HCT116 (cell line): ENCODE measurements at regions not wholly inside any gene's neighbourhood (a gene's known extent, or its start where the extent isn't known, plus 50 kb on each side); places are given as distances from the start of the nearest gene placed in this dataset.

Source experiments
- ATAC-seq: fragments of 200-7000 bp; cut with Tn5 transposase; 2 replicates; pipeline ENCODE4 v1.9.1; 2020; ENCODE audit warnings: mild to moderate bottlenecking, moderate library complexity
- BruUV-seq: library from RNA; stranded (reverse); fragments of 400-500 nt; replicated peaks from 2 replicates; lab custom pipeline; 2021; lab: Mats Ljungman, UMichigan
- CTCF ChIA-PET: fragments of 300-600 bp; sonication (Branson Sonifier 250); formaldehyde crosslinking; loops from one replicate; lab custom pipeline; 2021; ENCODE audit warnings: antibody characterized with exemption; lab: Charles Lee
- POLR2A ChIA-PET: fragments of 300-600, 350-600 bp; sonication (Branson Sonifier 250); formaldehyde crosslinking; loops from one replicate; lab custom pipeline; 2021; ENCODE audit warnings: antibody characterized with exemption; lab: Charles Lee
- RAD21 ChIA-PET, 2 experiments: fragments of 300-600 bp; sonication (Branson Sonifier 250); formaldehyde crosslinking; loops; one replicate each; lab custom pipeline; 2023; ENCODE audit warnings: low total read pairs in 2 of 2; ENCODE audit not compliant: uncharacterized antibody in 2 of 2, unreplicated experiment in 2 of 2, low non-redundant PET in 1 of 2; lab: Charles Lee
- DNase-seq: peaks from one replicate; pipeline ENCODE4 v3.0.0-alpha.2; 2010; ENCODE audit warnings: low read depth, low spot score
- H2AFZ ChIP-seq: fragments of 200-600 bp; shearing (Covaris generic), sonication (generic); 2 replicates; pipeline ENCODE4 v1.6.1; 2017; ENCODE audit warnings: low read depth, mixed run types, mixed read lengths, antibody characterized with exemption, low read length; ENCODE audit not compliant: poor library complexity, severe bottlenecking
- H3K27ac ChIP-seq: 2 replicates; pipeline ENCODE4 v1.5.1; 2012; ENCODE audit warnings: low read depth, low read length
- H3K27me3 ChIP-seq: fragments of 200-600 bp; sonication (generic); 2 replicates; pipeline ENCODE4 v1.6.1; 2016; ENCODE audit warnings: mixed run types, low read length, mixed read lengths; ENCODE audit not compliant: insufficient read depth
- H3K36me3 ChIP-seq, 2 experiments: fragments of 200-500 bp in 1 of 2; fragments of 200-600 bp in 1 of 2; sonication (Bioruptor generic) in 1 of 2; sonication (generic) in 1 of 2; 2 replicates each; pipeline versions ENCODE4 v1.5.1 to v1.6.1; 2014 to 2016; ENCODE audit warnings: low read length in 2 of 2, inconsistent platforms in 1 of 2, mixed read lengths in 1 of 2, mixed run types in 1 of 2; ENCODE audit not compliant: insufficient read depth in 2 of 2, control insufficient read depth in 1 of 2
- H3K4me1 ChIP-seq, 2 experiments: fragments of 200-600 bp in 1 of 2; sonication (generic) in 1 of 2; 2 replicates each; pipeline versions ENCODE4 v1.5.1 to v1.6.1; 2012 to 2017; ENCODE audit warnings: low read length in 2 of 2, inconsistent platforms in 1 of 2, mild to moderate bottlenecking in 1 of 2, mixed read lengths in 1 of 2, mixed run types in 1 of 2, moderate library complexity in 1 of 2; ENCODE audit not compliant: insufficient read depth in 2 of 2, control insufficient read depth in 1 of 2
- H3K4me2 ChIP-seq: fragments of 200-600 bp; sonication (generic); 2 replicates; pipeline ENCODE4 v1.6.1; 2017; ENCODE audit warnings: mixed run types, low read length, mixed read lengths
- H3K4me3 ChIP-seq, 2 experiments: fragments of 200-600 bp in 1 of 2; sonication (generic) in 1 of 2; replicated peaks in 1 of 2; 2 replicates each; pipeline ENCODE4 v1.5.1; 2011 to 2016; ENCODE audit warnings: low read length in 2 of 2, control low read depth in 1 of 2, low read depth in 1 of 2, mild to moderate bottlenecking in 1 of 2, mixed read lengths in 1 of 2, mixed run types in 1 of 2
- H3K79me2 ChIP-seq: fragments of 200-600 bp; sonication (generic); 2 replicates; pipeline ENCODE4 v1.6.1; 2017; ENCODE audit warnings: mild to moderate bottlenecking, mixed run types, low read length, moderate library complexity, mixed read lengths; ENCODE audit not compliant: insufficient read depth
- H3K9ac ChIP-seq: fragments of 200-600 bp; sonication (generic); 2 replicates; pipeline ENCODE4 v1.6.1; 2016; ENCODE audit warnings: low read length, mixed read lengths
- H3K9me2 ChIP-seq: fragments of 200-600 bp; sonication (generic), shearing (Covaris generic); 2 replicates; pipeline ENCODE4 v1.6.1; 2017; ENCODE audit warnings: mixed run types, mild to moderate bottlenecking, moderate library complexity; ENCODE audit not compliant: insufficient read depth
- H3K9me3 ChIP-seq, 2 experiments: fragments of 200-500 bp in 1 of 2; fragments of 200-600 bp in 1 of 2; sonication (Bioruptor generic) in 1 of 2; sonication (generic) in 1 of 2; 2 replicates each; pipeline ENCODE4 v1.6.1; 2014 to 2017; ENCODE audit warnings: low read length in 2 of 2, mixed read lengths in 2 of 2, inconsistent platforms in 1 of 2, low read depth in 1 of 2, mild to moderate bottlenecking in 1 of 2, mixed run types in 1 of 2, moderate library complexity in 1 of 2; ENCODE audit not compliant: control insufficient read depth in 1 of 2, insufficient read depth in 1 of 2
- H4K20me1 ChIP-seq: fragments of 200-600 bp; sonication (generic), shearing (Covaris generic); 2 replicates; pipeline ENCODE4 v1.6.1; 2017; ENCODE audit warnings: mixed run types, mild to moderate bottlenecking, moderate library complexity; ENCODE audit not compliant: insufficient read depth
- CBX3 ChIP-seq: IDR thresholded peaks from 2 replicates; pipeline ENCODE4 v1.6.1; 2012; ENCODE audit warnings: low read depth
- EGR1 ChIP-seq: IDR thresholded peaks from 2 replicates; pipeline ENCODE4 v1.6.1; 2012; ENCODE audit warnings: low read depth
- ELF1 ChIP-seq: IDR thresholded peaks from 2 replicates; pipeline ENCODE4 v1.6.1; 2012; ENCODE audit warnings: low read depth, borderline replicate concordance
- EZH2phosphoT487 ChIP-seq: fragments of 200-600 bp; IDR thresholded peaks from 2 replicates; pipeline ENCODE4 v1.6.1; 2018; ENCODE audit warnings: antibody characterized with exemption, borderline replicate concordance
- JUND ChIP-seq: IDR thresholded peaks from 2 replicates; pipeline ENCODE4 v1.6.1; 2012
- POLR2A ChIP-seq: IDR thresholded peaks from 2 replicates; pipeline ENCODE4 v1.7.0; 2011; ENCODE audit warnings: borderline replicate concordance; ENCODE audit not compliant: insufficient read depth, insufficient read length; ENCODE audit errors: extremely low read depth
- POLR2AphosphoS5 ChIP-seq: IDR thresholded peaks from 2 replicates; pipeline ENCODE4 v1.6.1; 2011; ENCODE audit warnings: mild to moderate bottlenecking, low read depth, low read length, moderate library complexity
- RAD21 ChIP-seq: IDR thresholded peaks from 2 replicates; pipeline ENCODE4 v1.6.1; 2012; ENCODE audit warnings: low read depth, mild to moderate bottlenecking
- SP1 ChIP-seq: IDR thresholded peaks from 2 replicates; pipeline ENCODE4 v1.6.1; 2012; ENCODE audit warnings: low read depth
- SRF ChIP-seq: IDR thresholded peaks from 2 replicates; pipeline ENCODE4 v1.6.1; 2012; ENCODE audit warnings: low read depth
- YY1 ChIP-seq: IDR thresholded peaks from 2 replicates; pipeline ENCODE4 v1.6.1; 2011; ENCODE audit warnings: low read length, low read depth, moderate library complexity, mild to moderate bottlenecking; ENCODE audit not compliant: insufficient replicate concordance; ENCODE audit errors: extremely low read depth
- ZFX ChIP-seq: fragments of 450-650 bp; IDR thresholded peaks from 2 replicates; pipeline ENCODE4 v1.6.1; 2017
- intact Hi-C: fragments of 100-400 bp; cut with micrococcal nuclease; formaldehyde crosslinking; loops from 2 replicates; pipeline ENCODE4 v1.10.0; 2022
- TF ChIP-seq, protein P1 (sequence below): IDR thresholded peaks from 2 replicates; pipeline ENCODE4 v1.6.1; 2012; ENCODE audit warnings: low read depth

GRCh38 chr6:65989676-65990075 is 282.6 kb upstream of the EYS start:
- ChIA-PET POLR2A (no interaction called here), RAD21 (no interaction called here), CTCF (no interaction called here)
- Histone ChIP-seq H3K36me3 (no peaks in the 10 kb centered on the region), H2AFZ (no peak overlapping the region), H3K9me2 (no peaks in the 10 kb centered on the region), H3K27ac (no peak overlapping the region), H3K9me3 (peaks cover 14 to 28% of the 10 kb centered on the region in 2 experiments; a peak in 3 of 4 replicates), H3K4me1 (no peaks in the 10 kb centered on the region), H4K20me1 (no peaks in the 10 kb centered on the region), H3K9ac (no peak overlapping the region), H3K79me2 (no peaks in the 10 kb centered on the region), H3K27me3 (no peaks in the 10 kb centered on the region), H3K4me3 (no peak overlapping the region), H3K4me2 (no peak overlapping the region)
- no peak for ATAC-seq
- no TSS peak for BruUV-seq
- no peak for TF ChIP-seq YY1
- TF ChIP-seq, protein P1, sequence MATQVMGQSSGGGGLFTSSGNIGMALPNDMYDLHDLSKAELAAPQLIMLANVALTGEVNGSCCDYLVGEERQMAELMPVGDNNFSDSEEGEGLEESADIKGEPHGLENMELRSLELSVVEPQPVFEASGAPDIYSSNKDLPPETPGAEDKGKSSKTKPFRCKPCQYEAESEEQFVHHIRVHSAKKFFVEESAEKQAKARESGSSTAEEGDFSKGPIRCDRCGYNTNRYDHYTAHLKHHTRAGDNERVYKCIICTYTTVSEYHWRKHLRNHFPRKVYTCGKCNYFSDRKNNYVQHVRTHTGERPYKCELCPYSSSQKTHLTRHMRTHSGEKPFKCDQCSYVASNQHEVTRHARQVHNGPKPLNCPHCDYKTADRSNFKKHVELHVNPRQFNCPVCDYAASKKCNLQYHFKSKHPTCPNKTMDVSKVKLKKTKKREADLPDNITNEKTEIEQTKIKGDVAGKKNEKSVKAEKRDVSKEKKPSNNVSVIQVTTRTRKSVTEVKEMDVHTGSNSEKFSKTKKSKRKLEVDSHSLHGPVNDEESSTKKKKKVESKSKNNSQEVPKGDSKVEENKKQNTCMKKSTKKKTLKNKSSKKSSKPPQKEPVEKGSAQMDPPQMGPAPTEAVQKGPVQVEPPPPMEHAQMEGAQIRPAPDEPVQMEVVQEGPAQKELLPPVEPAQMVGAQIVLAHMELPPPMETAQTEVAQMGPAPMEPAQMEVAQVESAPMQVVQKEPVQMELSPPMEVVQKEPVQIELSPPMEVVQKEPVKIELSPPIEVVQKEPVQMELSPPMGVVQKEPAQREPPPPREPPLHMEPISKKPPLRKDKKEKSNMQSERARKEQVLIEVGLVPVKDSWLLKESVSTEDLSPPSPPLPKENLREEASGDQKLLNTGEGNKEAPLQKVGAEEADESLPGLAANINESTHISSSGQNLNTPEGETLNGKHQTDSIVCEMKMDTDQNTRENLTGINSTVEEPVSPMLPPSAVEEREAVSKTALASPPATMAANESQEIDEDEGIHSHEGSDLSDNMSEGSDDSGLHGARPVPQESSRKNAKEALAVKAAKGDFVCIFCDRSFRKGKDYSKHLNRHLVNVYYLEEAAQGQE = no peak
- no peak for TF ChIP-seq EZH2phosphoT487
- no peak for TF ChIP-seq CBX3
- no peak for TF ChIP-seq POLR2A
- TF ChIP-seq POLR2AphosphoS5 = no peak
- TF ChIP-seq ZFX = no peak
- no peak for TF ChIP-seq RAD21
- TF ChIP-seq JUND = no peak
- TF ChIP-seq EGR1 = no peak
- no peak for TF ChIP-seq SRF
- TF ChIP-seq ELF1 = no peak
- TF ChIP-seq SP1 = no peak
- DNase-seq = no peak
- intact Hi-C loops = no loop called here
